Stimulated activated CD8-positive, alpha-beta memory T cell treated with anti-CD3 and anti-CD28 coated beads, Interleukin-7, amount 100 ng/mL, for 1 hour (primary cell): ENCODE measurements at regions not wholly inside any gene's neighbourhood (a gene's known extent, or its start where the extent isn't known, plus 50 kb on each side); places are given as distances from the start of the nearest gene placed in this dataset.
A peak's percentile ranks its signal among the peaks of the same experiment; 100 is the strongest.
"Not testable (repeated sequence)": the region's sequence is repeated elsewhere in the genome, so short reads cannot be mapped to it uniquely, and the experiment has no call there.

ENCODE experiments used
- DNase-seq, 2 donors: peaks; one replicate each; pipeline ENCODE4 v3.0.0-alpha.2; 2020; ENCODE audit warnings: low read depth in 2 of 2

DNA sequence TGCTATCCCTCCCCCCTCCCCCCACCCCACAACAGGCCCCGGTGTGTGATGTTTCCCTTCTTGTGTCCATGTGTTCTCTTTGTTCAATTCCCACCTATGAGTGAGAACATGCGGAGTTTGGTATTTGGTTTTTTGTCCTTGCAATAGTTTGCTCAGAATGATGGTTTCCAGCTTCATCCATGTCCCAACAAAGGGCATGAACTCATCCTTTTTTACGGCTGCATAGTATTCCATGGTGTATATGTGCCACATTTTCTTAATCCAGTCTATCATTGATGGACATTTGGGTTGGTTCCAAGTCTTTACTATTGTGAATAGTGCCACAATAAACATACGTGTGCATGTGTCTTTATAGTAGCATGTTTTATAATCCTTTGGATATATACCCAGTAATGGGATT is 98.3 kb upstream of the DPH5 start:
- not testable (repeated sequence) for DNase-seq

DNA sequence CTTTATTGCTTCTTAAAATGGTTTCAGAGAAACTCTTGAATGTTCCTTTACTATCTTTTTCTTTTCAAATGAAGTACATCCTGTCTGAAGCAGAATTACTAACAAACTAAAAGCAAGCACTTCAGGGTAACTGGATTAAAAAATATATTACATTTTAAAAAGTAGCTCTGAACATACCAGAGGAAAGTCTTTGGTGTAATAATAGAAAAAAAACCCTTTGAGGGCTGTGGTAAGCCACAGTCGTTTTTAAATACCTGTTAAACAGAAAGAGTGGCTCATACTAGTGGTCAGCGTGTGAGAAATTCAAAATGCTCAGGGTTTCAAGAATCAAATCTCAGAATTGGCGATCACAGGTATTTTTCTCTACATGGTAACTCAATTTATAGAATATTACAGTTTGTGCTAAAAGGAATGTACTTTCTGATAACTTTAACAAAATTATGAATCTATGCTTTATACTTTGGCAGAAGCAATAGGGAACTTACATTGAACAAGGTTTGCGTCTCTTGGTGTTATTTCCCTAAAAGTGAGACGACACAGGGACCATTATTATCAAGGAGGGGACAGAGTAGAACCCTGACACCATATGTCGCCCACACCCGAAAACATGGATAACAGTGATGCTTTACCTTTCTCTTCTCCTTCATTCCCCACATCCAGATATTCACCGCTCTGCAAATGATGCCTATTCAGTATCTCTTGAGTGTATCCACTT is 97.0 kb upstream of the DPH5 start:
- DNase-seq = no peak

DNA sequence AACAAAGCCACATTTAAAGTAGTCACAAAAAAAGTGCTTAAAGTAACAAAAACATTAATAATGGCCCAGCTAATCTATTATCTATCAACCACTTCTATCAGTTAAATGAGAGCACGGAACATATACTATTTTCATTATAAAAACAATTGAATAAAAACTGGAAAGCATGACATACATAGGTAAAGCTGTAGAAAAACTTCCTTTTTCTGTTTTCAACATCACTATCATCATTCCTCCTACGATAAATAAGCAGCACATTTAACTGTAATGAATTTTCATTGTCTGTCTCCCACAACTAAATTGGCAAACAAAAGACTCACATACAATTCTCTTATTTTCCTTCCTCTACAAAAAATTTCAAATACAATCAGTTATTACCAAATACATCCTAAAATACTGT is 96.4 kb upstream of the DPH5 start:
- DNase-seq = no peak

DNA sequence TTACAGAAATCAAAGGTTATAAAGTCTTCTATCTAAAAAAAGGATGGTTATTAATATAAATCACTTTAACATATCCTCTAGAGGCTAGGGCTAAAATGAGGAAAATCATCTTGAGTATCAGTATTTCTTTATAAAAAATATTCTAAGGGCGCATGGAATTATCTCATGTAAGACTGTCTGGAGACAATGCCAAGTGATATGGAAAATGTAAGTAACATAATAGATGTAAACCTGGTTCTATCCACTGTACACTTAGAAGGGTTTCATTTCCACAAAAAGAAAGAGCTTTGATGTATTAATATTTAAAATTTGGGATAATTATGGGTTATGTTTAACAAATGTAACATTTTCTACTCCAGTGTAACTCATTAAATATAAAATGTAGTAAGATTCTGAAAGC is 95.9 kb upstream of the DPH5 start:
- no peak for DNase-seq

DNA sequence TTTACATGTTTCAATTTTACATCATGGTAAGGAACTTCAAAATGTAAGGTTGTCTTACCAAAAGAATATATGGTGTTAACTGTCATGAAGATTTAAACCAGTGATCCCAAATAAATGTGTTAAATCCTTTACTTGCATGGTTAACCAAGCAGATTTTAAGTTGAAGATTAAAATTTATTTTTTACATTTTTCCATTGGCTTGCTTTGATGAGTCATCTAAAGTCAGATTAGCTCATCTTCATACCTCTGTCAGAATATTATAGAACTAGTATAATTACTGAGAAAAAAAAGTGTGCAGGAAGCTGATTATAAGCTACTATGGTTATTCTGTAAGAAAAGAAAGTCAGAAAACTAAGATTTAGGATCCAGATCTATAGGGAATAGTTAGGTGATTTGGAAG is 95.3 kb upstream of the DPH5 start:
- no peak for DNase-seq

DNA sequence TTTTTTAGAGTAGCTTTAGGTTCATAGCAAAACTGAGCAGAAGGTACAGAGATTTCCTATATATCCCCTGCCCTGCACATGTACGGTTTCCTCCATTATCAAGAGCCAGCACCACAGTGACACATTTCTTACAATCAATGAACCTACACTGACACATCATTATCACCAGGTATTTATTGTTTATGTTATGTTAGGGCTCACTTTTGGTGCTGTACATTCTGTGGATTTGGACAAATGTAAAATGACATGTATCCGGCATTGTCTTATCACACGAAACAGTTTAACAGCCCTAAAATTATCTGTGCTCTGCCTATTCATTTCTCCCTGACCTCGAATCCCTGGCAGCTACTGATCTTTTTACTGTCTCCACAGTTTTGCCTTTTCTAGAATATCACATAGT is 93.7 kb upstream of the DPH5 start:
- no peak for DNase-seq

DNA sequence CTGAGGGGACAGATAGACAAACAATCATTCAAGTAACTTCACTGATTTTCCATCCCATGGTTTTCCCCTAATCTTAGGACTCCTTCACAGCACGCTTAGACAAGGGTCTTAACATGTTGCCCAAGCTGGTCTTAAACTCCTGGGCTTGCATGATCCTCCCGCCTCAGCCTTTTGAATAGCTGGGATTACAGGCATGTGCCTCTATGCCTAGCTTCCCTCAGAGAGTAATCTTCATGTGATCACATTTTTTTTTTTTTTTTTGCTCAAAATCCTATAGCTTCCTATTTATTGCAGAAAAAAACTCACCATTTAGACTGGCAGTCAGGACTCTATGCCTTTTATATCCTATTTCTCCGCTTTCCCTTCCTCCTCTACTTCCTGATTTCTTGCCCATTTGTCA is 90.4 kb upstream of the DPH5 start:
- DNase-seq = no peak

DNA sequence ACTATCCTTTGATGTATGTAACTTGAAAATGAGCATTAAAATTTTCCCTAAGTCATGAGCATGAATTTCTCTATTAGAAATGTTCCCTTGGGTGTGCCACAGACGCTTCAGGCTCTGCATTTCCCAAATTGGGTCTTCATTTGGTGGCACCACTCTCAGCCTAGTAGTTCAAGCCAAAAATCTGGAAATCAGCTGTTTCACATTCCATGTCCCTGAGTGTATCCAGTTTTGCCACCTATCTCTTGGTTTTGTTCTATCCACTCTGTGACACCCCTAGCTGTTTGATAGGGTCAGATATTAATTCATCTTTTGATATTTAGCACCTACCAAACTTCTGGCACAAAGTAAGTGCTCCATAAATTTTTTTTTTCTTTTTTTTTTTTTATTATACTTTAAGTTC is 89.5 kb upstream of the DPH5 start:
- DNase-seq = no peak

DNA sequence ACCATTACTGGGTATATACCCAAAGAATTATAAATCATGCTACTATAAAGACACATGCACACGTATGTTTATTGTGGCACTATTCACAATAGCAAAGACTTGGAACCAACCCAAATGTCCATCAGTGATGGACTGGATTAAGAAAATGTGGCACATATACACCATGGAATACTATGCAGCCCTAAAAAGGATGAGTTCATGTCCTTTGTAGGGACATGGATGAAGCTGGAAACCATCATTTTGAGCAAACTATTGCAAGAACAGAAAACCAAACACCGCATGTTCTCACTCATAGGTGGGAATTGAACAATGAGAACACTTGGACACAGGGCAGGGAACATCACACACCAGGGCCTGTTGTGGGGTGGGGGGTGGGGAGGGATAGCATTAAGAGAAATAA is 88.5 kb upstream of the DPH5 start:
- not testable (repeated sequence) for DNase-seq

DNA sequence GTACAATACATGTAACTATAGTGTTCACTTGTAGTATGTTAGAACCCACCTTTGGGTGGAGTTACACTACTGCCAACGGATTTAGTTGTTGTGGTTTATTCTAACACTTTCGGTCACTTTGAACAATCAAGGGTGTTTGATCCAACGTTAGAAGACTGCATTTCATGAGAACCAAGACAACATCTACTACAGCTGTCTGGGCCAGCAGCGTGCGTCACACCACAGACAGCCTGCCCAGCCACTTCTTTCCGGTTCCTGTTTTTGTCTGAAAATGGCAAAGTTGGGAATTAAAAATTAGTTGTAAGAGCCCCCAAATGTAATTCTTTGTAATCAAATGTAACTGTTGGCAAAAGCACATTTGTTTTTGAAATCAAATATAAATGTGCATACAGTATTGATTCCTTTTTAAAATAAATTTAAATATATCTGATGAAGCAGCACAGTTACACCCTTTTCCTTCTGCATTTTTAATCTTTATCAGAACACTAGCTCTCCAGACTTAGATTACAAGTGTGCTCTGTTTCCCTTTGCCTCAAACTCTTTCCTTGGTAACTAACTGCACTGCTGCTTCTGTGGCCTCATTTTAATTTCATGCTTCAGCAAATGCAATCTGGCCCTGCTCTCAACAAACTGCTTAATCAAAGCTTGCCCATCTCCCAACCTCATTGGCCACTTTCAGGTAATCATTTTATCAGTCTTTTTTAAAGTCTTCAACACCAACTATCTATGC is 86.6 kb upstream of the DPH5 start:
- peak; percentile 29 to 48 for DNase-seq

DNA sequence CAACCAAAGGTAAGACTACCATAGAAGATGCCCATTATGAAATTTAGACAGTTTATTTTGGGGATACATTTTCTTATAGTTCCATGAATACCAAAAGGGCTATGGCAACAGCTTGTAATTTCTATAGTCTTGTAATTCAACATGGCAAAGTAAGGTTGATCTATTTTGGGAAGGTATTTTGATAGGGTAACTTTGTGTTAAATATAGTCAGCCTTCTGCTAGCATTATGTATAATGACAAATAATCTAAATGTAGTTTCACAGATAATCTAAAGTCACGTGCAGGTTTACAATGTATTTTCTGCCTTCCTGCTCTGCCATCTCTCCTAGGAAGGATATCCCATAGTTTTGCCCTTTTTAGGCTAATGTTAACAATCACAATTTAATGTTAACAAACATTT is 85.9 kb upstream of the DPH5 start:
- DNase-seq = no peak

DNA sequence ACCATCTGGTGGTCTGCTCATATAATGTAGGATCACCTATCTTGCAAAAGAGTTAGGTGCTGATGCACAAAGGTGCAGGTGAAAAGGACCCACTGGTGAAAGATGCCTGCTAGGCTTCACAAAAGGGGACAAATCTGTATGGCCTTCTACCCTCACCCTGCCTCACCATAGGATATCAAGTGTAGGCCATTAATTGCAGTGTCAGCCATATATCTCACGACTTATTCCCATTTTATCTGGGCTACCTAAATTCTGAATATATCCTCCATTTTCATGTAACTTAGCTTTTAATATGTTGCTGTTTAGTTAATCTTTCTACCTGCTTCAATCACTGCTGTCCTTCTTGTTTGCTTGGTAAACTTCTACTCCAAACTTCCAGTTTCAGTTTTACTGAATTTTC is 84.2 kb upstream of the DPH5 start:
- no peak for DNase-seq

DNA sequence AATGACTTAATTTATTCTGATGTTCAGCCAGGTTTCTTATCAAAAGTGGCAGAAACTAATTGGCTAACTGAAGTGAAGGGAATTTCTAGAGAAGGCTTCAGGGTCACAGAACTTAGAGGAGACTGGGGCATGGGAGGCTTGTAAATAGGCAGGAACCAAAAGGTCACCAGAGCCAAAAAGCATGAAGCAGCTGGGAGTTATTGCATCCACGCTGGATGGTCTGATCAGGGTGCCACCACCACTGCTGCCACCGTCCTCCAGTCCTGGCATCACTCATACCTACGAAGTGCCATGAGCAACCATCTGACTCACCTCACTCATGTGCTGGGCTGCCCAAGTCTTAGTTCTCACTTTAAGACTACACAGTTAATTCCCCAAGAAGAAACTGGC is 82.5 kb upstream of the DPH5 start:
- DNase-seq = no peak

DNA sequence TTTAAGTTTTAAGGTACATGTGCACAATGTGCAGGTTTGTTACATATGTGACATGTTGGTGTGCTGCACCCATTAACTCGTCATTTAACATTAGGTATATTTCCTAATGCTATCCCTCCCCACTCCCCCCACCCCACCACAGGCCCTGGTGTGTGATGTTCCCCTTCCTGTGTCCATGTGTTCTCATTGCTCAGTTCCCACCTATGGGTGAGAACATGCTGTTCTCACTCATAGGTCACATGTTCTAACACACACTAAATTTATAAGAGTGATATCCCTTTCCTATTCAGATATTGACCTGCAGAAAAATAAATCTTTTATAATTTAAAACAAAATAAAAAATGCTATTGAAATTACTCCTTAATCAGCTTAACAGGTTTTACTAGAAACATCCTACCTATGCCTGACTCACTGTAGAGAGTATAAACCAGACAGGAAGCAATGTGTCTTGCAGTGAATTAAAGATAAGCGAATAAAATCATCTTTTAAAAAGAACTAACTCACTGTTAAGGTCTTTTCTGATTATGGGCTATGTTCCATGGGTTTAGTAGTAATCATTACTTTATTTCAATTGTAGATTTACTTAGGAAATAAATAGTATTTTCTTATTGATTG is 82.0 kb upstream of the DPH5 start:
- no peak for DNase-seq

DNA sequence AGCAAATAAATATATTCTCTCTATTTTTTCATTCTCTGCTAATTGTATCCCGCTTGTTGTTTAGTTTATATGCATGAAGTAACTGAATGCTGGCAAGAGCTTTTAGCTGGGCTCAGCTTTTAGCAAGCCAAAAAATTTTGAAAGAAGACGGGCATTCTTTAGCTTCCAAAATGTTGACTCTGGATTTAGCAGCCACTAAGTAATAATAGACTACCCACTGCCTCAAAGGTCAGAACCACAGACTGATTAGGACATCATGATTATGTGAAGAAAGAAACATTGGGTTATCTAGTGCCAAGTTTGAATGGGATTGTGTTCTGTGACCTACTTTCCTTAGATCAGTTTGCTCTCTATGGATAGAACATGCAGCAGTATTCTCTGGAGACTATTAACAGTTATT is 80.3 kb upstream of the DPH5 start:
- no peak for DNase-seq

DNA sequence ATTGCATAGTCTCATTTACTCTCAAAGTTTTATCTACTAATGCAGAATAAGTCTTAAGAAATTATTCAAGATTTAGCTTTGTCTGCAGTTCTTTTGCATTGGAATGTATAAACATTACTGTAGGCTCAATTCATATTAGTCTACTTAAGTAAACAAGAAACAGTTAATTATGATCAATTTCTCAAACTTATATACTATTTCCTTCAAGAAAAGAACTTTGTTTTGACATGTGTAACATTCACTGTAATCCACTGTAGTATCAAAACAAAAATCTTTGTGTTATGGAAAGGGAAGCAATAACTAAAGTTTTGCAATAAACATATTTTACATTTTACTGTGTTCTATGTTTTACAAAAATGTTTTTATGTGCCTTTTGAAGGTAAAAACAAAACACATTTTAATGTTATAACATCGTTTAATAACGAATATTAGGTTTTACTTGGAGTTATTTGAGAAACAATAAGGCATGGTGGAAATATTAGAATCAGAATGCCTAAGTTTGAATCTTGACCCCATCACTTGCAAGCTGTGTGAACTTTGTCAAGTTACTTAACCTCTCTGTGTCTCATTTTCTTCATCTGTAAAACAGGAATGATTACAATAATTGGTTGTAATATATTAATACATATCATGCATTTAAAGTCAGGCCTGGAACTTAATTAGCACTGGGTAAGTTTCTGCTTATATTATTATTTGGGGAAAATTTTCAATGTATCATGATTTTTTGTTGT is 77.0 kb upstream of the DPH5 start:
- no peak for DNase-seq

DNA sequence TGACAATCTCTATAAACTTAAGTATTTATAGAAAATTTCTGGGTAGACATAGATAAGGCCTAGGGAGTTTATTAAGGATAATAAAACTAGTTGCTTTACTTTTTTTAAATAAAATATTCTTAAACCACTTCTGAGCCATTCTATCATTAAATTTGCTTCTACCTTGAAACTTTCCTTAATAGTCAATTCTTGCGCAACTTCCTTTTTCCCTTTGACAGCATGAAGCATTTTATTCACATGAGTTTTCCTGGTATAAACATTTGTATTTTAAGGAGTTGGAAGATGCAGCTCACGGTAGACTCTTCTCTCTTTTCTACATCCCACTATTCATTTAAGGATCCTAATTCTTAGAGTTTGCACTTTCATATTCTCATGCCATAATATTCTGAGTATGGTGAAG is 75.8 kb upstream of the DPH5 start:
- DNase-seq = no peak

DNA sequence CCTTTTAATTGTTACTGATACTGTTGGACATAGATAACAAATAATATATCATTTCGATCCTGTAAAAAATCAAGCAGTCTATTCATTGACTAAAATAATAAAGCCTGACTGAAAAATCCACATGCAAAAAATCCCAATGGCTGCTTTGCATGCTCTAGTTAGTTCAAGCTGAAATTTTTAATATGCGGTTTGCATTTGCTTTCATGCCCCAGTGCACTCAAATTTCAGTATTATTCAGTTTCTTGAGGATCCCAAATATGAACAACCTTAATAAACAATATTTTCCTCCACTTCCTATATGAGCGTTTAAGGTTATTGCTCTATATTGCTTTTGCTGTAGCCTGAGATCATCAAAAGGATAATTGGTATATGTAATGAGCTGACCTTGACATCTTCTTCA is 75.1 kb upstream of the DPH5 start:
- no peak for DNase-seq

DNA sequence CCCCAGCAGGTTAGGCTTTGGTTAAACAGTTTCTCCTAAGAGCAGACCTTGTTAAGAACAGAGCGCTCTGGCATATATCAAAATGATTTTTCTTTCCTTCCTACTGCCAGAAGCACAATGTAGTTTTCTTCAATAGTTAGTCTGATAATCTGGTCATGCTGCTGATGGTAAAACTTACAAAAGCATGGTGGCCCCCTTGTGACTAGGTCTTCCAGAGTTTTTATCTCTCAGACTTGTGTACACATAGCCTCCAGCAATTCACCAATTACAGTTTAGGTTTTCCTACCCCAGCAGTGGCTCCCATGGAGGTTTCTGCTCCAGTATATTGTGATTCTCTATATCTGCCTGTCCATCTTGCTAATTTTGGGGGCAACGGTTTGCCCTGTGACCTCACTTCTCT is 73.3 kb upstream of the DPH5 start:
- DNase-seq = no peak

DNA sequence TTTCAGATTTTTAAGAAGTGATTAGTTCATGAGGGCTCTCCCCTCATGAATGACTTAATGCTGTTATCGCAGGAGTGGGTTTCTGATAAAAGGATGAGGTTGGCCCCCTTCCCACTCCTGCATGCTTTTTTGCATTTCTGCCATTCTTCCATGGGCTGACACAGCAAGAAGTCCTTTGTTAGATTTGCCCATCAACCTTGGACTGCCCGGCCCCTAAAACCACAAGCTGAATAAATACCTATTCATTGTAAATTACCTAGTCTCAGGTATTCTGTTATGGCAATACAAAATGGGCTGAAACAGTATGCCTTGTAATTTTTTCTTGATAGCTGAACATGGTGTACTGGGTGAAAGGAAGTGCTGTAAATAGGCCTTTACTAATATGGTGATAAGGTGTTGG is 72.7 kb upstream of the DPH5 start:
- DNase-seq = no peak

DNA sequence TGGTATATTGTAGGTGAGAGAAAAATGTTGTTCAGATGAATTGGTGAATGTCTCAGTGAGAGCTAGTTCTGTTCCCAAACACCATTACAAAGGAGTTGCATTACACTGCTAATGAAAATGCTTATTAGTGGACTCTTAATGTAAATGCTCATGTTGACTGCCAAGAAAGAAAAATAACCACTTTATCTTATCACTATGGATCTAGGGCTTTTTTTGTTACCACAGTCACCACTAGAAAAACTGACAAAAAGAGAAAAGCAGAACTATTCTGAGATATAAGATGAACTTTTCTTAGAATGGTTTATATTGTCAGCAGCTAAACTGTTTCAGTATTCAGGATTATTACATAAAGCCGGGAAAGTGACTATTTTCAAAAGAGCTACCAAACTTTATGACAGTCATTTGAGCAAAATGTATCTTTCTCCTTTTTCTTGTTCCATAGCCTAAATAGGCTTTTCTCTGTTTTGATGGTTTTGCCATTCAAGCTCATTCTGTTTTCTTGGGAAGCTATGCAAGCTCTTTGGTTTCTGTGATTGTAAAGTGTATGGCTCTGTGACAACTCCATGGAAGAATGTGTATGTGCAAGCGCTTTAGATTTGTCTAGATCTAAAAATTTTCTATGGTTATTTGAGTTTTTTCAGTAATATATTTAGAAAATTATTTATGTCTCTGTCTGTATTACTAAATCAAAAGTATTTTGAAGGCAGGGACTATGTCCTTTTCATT is 64.2 kb upstream of the DPH5 start:
- no peak for DNase-seq

DNA sequence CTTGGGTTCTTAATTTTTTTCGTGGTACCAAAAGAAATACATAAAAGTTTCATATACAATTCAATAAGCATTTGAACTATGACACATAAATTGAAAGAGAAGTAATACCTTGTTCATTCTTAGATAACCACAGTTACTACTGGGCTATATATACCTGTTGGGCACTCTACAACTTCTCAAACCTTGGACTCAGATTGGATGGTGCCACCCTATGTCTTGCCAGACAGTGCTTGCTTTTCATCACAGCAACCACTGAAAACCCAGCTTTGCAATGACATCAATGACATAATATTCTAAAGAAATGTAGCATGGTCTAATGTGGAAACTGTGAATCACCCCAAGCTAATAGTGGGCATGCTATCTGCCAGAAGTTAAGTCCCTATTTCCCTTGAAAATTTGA is 62.8 kb upstream of the DPH5 start:
- no peak for DNase-seq
